PC-3 (cell line): ENCODE measurements at regions not wholly inside any gene's neighbourhood (a gene's known extent, or its start where the extent isn't known, plus 50 kb on each side); places are given as distances from the start of the nearest gene placed in this dataset.

Experiments
- ATAC-seq: fragments of 200-7000 bp; cut with Tn5 transposase; 2 replicates; pipeline ENCODE4 v1.9.1; 2020; ENCODE audit warnings: mild to moderate bottlenecking, moderate library complexity
- BruUV-seq: library from RNA; stranded (reverse); fragments of 400-500 nt; replicated peaks from 2 replicates; lab custom pipeline; 2021; lab: Mats Ljungman, UMichigan
- CTCF ChIA-PET: fragments of 300-600 bp; sonication (Branson Sonifier 250); formaldehyde crosslinking; loops from one replicate; lab custom pipeline; 2022; ENCODE audit warnings: antibody characterized with exemption; lab: Charles Lee
- POLR2A ChIA-PET: fragments of 300-600 bp; sonication (Branson Sonifier 250); formaldehyde crosslinking; loops from one replicate; lab custom pipeline; 2022; ENCODE audit warnings: antibody characterized with exemption; ENCODE audit not compliant: unreplicated experiment; lab: Charles Lee
- DNase-seq: peaks from one replicate; pipeline ENCODE4 v3.0.0-alpha.2; 2015
- H2AFZ ChIP-seq: fragments of 300-600 bp; sonication (generic); 2 replicates; pipeline ENCODE4 v1.6.0; 2016; ENCODE audit warnings: antibody characterized with exemption, low read length
- H3F3A ChIP-seq: fragments of 300-600 bp; sonication (generic); one replicate; pipeline ENCODE4 v1.6.0; 2017; ENCODE audit warnings: antibody characterized with exemption, low read length, control low read depth, mild to moderate bottlenecking; ENCODE audit not compliant: unreplicated experiment
- H3K27ac ChIP-seq: fragments of 300-600 bp; sonication (generic); 2 replicates; pipeline ENCODE4 v1.5.1; 2016; ENCODE audit warnings: mild to moderate bottlenecking, low read length
- H3K27me3 ChIP-seq: fragments of 300-600 bp; sonication (generic); 2 replicates; pipeline ENCODE4 v1.6.1; 2016; ENCODE audit warnings: low read length, mixed read lengths
- H3K36me3 ChIP-seq: fragments of 300-600 bp; sonication (generic); 2 replicates; pipeline ENCODE4 v1.6.1; 2016; ENCODE audit warnings: low read depth, mixed run types, low read length, mixed read lengths
- H3K4me1 ChIP-seq: fragments of 300-600 bp; sonication (generic); 2 replicates; pipeline ENCODE4 v1.5.1; 2016; ENCODE audit warnings: low read length; ENCODE audit not compliant: insufficient read depth
- H3K4me2 ChIP-seq: fragments of 300-600 bp; sonication (generic); 2 replicates; pipeline ENCODE4 v1.6.0; 2016; ENCODE audit warnings: low read length
- H3K4me3 ChIP-seq: fragments of 300-600 bp; sonication (generic); 2 replicates; pipeline ENCODE4 v1.5.1; 2016; ENCODE audit warnings: mild to moderate bottlenecking, low read length, mixed read lengths
- H3K79me2 ChIP-seq: fragments of 300-600 bp; sonication (generic); 2 replicates; pipeline ENCODE4 v1.6.1; 2017; ENCODE audit warnings: low read length, mixed read lengths
- H3K9ac ChIP-seq: fragments of 300-600 bp; sonication (generic); 2 replicates; pipeline ENCODE4 v1.6.0; 2016; ENCODE audit warnings: mild to moderate bottlenecking, low read length
- H3K9me2 ChIP-seq: fragments of 300-600 bp; sonication (generic); replicated peaks from 2 replicates; pipeline ENCODE4 v1.6.1; 2016; ENCODE audit warnings: mixed run types, low read length, mixed read lengths
- H3K9me3 ChIP-seq: fragments of 300-600 bp; sonication (generic); 2 replicates; pipeline ENCODE4 v1.6.1; 2016; ENCODE audit warnings: low read length, mixed read lengths
- H4K20me1 ChIP-seq: fragments of 300-600 bp; sonication (generic); 2 replicates; pipeline ENCODE4 v1.6.1; 2016; ENCODE audit warnings: low read length, mixed read lengths
- CTCF ChIP-seq: fragments of 300-600 bp; sonication (generic); conservative IDR thresholded peaks from 2 replicates; pipeline ENCODE4 v1.5.1; 2017; ENCODE audit warnings: antibody characterized with exemption, low read depth, mild to moderate bottlenecking, low read length
- EZH2 ChIP-seq: fragments of 300-600 bp; sonication (generic); IDR thresholded peaks from one replicate; pipeline ENCODE4 v1.6.1; 2017; ENCODE audit warnings: antibody characterized with exemption, mild to moderate bottlenecking, low read length; ENCODE audit not compliant: unreplicated experiment
- EZH2phosphoT487 ChIP-seq: fragments of 300-600 bp; sonication (generic); IDR thresholded peaks from 2 replicates; pipeline ENCODE4 v1.6.1; 2018; ENCODE audit warnings: mild to moderate bottlenecking, antibody characterized with exemption, low read length, borderline replicate concordance
- intact Hi-C: fragments of 100-400 bp; cut with micrococcal nuclease; formaldehyde crosslinking; loops from 2 replicates; pipeline ENCODE4 v1.9.0; 2023

- no peaks in the 10 kb centered on the region for H3K79me2 ChIP-seq
- H3K4me2 ChIP-seq, result no peak overlapping the region
- CTCF ChIA-PET, result interaction anchor here (0.9 kb wide), 1 partner anchor 186 kb away, joined by 3 read pairs; no protein-coding TSS in a partner anchor
- no peak for ATAC-seq
- no peaks in the 10 kb centered on the region for H3K9me2 ChIP-seq
- H3K27me3 ChIP-seq, result no peaks in the 10 kb centered on the region
- intact Hi-C loops, result no loop called here
- TF ChIP-seq CTCF (no peak), EZH2 (no peak), EZH2phosphoT487 (no peak)
- POLR2A ChIA-PET, result no interaction called here
- H2AFZ ChIP-seq, result no peak overlapping the region
- no peaks in the 10 kb centered on the region for H4K20me1 ChIP-seq
- H3K4me1 ChIP-seq, result no peaks in the 10 kb centered on the region
- no peak overlapping the region for H3K4me3 ChIP-seq
- no peak overlapping the region for H3K27ac ChIP-seq
- no peaks in the 10 kb centered on the region for H3K9me3 ChIP-seq
- H3K9ac ChIP-seq, result no peak overlapping the region
- BruUV-seq, result no TSS peak
- DNase-seq, result no peak
- H3F3A ChIP-seq, result no peaks in the 10 kb centered on the region
- H3K36me3 ChIP-seq, result no peaks in the 10 kb centered on the region
Observed at GRCh38 chr1:166544561-166544960, 294.7 kb upstream of the POGK start.

- no peak for ATAC-seq
- BruUV-seq, result no TSS peak
- Histone ChIP-seq H4K20me1 (no peaks in the 10 kb centered on the region), H3F3A (no peaks in the 10 kb centered on the region), H3K9ac (no peak overlapping the region), H3K9me2 (no peaks in the 10 kb centered on the region), H3K36me3 (no peaks in the 10 kb centered on the region), H3K4me3 (no peak overlapping the region), H3K27ac (no peak overlapping the region), H3K79me2 (no peaks in the 10 kb centered on the region), H3K9me3 (no peaks in the 10 kb centered on the region), H3K4me1 (no peaks in the 10 kb centered on the region), H3K27me3 (peaks cover 6% of the 10 kb centered on the region; the same call in 1 of the 2 replicates), H3K4me2 (no peak overlapping the region), H2AFZ (no peak overlapping the region)
- no peak for TF ChIP-seq EZH2
- no peak for TF ChIP-seq EZH2phosphoT487
- no peak for TF ChIP-seq CTCF
- POLR2A ChIA-PET, result no interaction called here
- CTCF ChIA-PET, result no interaction called here
- intact Hi-C loops, result no loop called here
- DNase-seq, result no peak
Observed at GRCh38 chr1:166552706-166553105, 286.6 kb upstream of the POGK start.

GRCh38 chr1:166570954-166571353 lies 268.3 kb upstream of the POGK start:
- H3F3A ChIP-seq, result no peaks in the 10 kb centered on the region
- H3K4me3 ChIP-seq, result no peak overlapping the region
- H3K79me2 ChIP-seq, result no peaks in the 10 kb centered on the region
- H3K4me2 ChIP-seq, result no peak overlapping the region
- no peak overlapping the region for H3K27ac ChIP-seq
- no peaks in the 10 kb centered on the region for H4K20me1 ChIP-seq
- ChIA-PET POLR2A (no interaction called here), CTCF (no interaction called here)
- H3K9ac ChIP-seq, result no peak overlapping the region
- no peaks in the 10 kb centered on the region for H3K4me1 ChIP-seq
- H2AFZ ChIP-seq, result no peak overlapping the region
- BruUV-seq, result no TSS peak
- no peak for TF ChIP-seq EZH2
- no peak for TF ChIP-seq CTCF
- TF ChIP-seq EZH2phosphoT487, result no peak
- H3K9me2 ChIP-seq, result no peaks in the 10 kb centered on the region
- intact Hi-C loops, result no loop called here
- H3K36me3 ChIP-seq, result no peaks in the 10 kb centered on the region
- ATAC-seq, result no peak
- peaks cover 5% of the 10 kb centered on the region for H3K9me3 ChIP-seq
- peaks cover 12% of the 10 kb centered on the region; the same call in 1 of the 2 replicates for H3K27me3 ChIP-seq
- DNase-seq, result no peak
